ENCODE measurements at regions not wholly inside any gene's neighbourhood (a gene's known extent, or its start where the extent isn't known, plus 50 kb on each side); places are given as distances from the start of the nearest gene placed in this dataset.

GRCh38 chr9:29657821-29658220 is 2084.5 kb upstream of the C9orf72 start:
- TF ChIP-seq CTCF (IDR thresholded peaks at IDR 0.05) (no peak), POLR2A (IDR thresholded peaks at IDR 0.05) (no peak)

Data from testis (tissue), 2 donors.